GM21360 (cell line): ENCODE measurements at regions not wholly inside any gene's neighbourhood (a gene's known extent, or its start where the extent isn't known, plus 50 kb on each side); places are given as distances from the start of the nearest gene placed in this dataset.

Experiments
- ATAC-seq: cut with Tn5 transposase; IDR thresholded peaks from one replicate; pipeline ENCODE4 v1.9.1; 2021; ENCODE audit warnings: mild to moderate bottlenecking, moderate library complexity; ENCODE audit not compliant: unreplicated experiment

GRCh38 chrX:130974323-130974722 lies 71.3 kb upstream of the ENOX2 start:
- ATAC-seq, result no peak

DNA sequence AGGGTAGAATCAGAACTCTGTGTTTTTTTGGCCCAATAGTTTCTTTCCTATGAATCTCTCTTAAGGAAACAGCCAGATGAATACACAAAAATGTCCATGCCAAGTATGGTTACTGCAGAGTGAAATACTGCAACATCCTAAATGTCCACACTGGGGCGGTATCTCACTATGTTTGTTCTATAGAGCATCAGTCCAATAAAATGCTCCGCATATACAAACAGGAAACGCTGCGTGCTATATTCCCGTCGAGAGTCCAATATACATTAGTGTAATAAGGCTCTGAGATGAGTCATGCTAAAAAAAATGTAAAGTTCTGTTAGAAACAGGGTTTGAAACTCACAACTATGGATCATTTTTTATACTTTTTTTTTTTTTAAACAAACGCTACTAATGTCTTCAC lies 72.9 kb upstream of the ENOX2 start:
- peak; percentile 96 for ATAC-seq

GRCh38 chrX:130981836-130982235 lies 76.3 kb upstream of the ARHGAP36 start:
- ATAC-seq, result no peak

DNA sequence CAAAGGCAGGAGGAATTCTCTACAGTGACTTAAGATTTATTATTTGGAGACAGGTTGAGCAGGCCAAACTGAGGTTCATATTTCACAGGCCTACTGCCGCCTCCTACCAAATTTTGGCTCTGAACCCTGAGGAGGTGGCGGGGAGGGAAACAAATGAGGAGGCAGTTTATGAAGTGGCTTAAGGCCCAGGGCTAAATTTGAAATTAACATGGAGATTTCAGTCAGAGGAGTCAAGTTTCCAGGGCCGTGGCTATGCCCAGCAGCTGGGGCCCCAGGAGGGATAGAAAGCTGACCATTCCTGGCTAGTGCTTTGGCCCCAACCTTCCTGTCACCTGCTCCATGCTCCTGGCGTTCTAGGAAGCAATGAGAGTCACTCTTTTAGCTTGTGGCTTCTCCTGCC lies 73.4 kb upstream of the ARHGAP36 start:
- ATAC-seq, result no peak

DNA sequence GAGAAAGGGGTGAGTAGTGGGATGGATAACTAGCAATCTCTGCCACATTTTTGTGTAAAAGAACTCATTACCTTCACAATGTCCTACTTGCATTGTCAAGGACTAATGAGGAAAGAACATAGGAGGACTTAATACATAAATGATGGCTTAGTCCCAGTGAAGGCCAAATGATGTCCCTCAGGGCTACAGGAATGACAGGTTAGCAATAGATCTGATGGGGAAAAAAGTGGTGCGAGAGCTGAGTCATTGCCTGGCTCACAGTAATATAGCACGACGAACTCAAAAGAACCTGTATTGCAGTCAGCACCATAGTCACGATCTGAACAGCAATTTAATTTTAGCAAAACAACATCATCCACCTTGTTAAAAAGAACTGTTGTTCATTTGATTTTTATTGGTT lies 70.9 kb upstream of the ARHGAP36 start:
- no peak for ATAC-seq

DNA sequence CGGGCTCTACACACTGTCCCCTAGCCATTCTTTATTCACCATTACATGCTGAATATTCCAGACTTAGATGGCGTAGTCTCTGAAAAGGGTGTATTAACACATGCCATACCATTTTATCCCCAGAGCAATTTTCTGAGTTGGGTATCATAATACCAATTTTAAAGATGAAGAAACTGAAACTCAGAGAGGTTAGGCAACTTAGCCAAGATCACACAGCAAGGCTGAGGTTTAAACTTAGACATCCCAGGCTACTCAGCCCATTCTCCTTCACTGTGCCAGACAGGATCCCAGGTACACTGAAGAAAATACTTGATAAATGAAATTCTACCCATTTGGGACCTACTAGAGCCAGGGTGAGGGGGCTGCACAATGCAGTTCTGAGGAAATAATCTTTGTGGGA lies 67.4 kb upstream of the ARHGAP36 start:
- no peak for ATAC-seq

GRCh38 chrX:130994671-130995070 lies 63.5 kb upstream of the ARHGAP36 start:
- no peak for ATAC-seq

- no peak for ATAC-seq
Observed at GRCh38 chrX:130995439-130995838, 62.7 kb upstream of the ARHGAP36 start.

DNA sequence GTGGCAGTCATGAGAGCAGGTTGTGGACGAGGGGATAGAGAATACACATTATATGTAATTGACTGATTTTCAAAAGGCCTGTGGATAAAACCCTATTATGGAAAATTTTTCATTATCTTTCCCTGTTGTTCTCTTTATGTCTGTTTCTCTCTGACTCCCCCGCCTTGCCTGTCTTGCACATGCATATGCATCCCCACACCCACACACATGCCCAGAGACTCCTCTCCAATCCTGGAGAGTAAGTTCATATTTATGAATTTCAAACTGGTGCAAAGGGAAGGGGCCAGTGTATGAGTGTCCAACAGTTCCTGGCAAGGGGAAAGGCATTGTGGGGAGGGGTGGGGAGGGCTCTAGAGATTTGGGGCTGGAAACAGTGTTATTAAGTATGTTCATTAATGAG lies 60.8 kb upstream of the ARHGAP36 start:
- ATAC-seq, result no peak

DNA sequence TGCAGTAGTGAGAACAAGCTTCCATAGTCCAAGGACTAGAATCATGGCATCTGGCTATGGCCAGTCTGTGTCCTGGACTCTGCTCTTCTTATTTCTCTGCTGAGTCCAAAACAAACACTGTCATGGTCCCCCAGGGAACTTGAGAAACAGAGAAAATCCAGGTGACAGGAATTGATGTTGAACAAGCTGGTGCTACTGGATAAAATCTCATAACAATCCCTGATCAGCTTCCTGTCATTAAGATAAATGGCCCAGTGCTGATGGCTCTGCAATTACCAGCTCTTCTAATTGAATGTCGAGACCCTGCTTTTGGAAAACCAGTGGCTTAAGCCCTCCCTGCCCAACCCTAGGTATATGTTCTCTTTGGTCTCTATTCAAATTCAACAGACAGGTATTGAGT lies 58.8 kb upstream of the ARHGAP36 start:
- no peak for ATAC-seq
